ENCODE measurements at regions not wholly inside any gene's neighbourhood (a gene's known extent, or its start where the extent isn't known, plus 50 kb on each side); places are given as distances from the start of the nearest gene placed in this dataset.
A peak's percentile ranks its signal among the peaks of the same experiment; 100 is the strongest.

DNA sequence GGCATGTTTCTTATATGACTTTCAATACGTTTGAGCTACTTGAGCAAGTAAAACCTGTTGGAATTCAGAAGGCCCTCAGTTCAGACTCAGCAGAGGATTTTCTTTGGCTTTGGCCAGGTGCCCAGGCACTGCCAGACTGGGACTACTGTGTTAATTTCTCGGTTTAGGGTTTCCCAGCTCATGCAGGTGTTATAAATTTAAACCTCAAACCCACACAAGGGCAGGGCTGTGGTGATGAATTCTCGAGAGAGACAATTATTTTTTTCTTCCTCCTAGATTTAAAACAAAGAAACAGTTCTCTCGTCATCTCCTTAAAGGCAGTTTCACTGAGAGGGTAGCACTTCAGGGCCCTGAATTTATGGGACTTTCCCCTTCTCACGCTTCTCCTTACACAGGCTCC is 406.0 kb upstream of the PIK3R1 start:
- peaks cover 0 to 2% (median 0%) of the 10 kb centered on the region in 4 donors for H3K4me1 Mint-ChIP-seq
- ATAC-seq (ENCODE audit: low read depth in 2 of 2) (no peak), DNase-seq (no peak)
- H3K9me3 Mint-ChIP-seq: peaks cover 0 to 4% (median 0%) of the 10 kb centered on the region in 7 donors
- H3K9me3 ChIP-seq (ENCODE audit: control insufficient read depth in 2 of 2, low read length in 2 of 2): no peaks in the 10 kb centered on the region
- no peaks in the 10 kb centered on the region for H3K4me1 ChIP-seq (ENCODE audit: control insufficient read depth, insufficient read depth, low read length, poor library complexity, severe bottlenecking)
- H3K27me3 Mint-ChIP-seq: no peaks in the 10 kb centered on the region
- H3K36me3 ChIP-seq (ENCODE audit: control insufficient read depth, insufficient read depth, low read length): no peaks in the 10 kb centered on the region
- H3K4me3 ChIP-seq (ENCODE audit: low read depth, low read length): no peak overlapping the region
- H3K27ac ChIP-seq (ENCODE audit: insufficient read depth, low read length, poor library complexity, severe bottlenecking): no peak overlapping the region
- H3K4me3 Mint-ChIP-seq: no peak overlapping the region
- H3K36me3 Mint-ChIP-seq: no peaks in the 10 kb centered on the region
- peaks cover 4% of the 10 kb centered on the region for H3K27me3 ChIP-seq (ENCODE audit: control insufficient read depth, insufficient read depth, low read length)
- no peak overlapping the region for H3K27ac Mint-ChIP-seq

DNA sequence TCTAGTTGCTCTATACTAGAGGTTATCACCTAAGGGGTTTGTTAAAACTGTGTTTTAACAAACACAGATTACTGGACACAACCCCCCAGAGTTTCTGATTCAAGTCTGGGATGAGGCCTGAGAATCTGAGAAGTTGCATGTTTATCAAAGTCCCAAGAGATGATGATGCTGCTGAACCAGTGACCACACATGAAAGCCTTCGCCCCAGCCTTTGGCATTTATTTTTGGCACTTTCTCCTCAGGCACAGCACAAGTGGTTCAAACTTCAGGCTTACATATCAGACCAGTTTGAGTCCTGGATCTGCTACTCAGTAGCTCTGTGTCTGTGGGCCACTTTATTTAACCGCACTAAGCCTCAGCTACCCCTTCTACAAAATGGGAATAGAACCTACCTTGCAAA is 407.2 kb upstream of the PIK3R1 start:
- no peak overlapping the region for H3K4me3 ChIP-seq (ENCODE audit: low read depth, low read length)
- Mint-ChIP-seq H3K27me3 (no peaks in the 10 kb centered on the region), H3K27ac (no peak overlapping the region), H3K4me1 (peaks cover 0 to 2% (median 0%) of the 10 kb centered on the region in 4 donors), H3K9me3 (peaks cover 0 to 4% (median 0%) of the 10 kb centered on the region in 7 donors), H3K36me3 (no peaks in the 10 kb centered on the region), H3K4me3 (no peak overlapping the region)
- DNase-seq: no peak
- peaks cover 4% of the 10 kb centered on the region for H3K27me3 ChIP-seq (ENCODE audit: control insufficient read depth, insufficient read depth, low read length)
- H3K9me3 ChIP-seq (ENCODE audit: control insufficient read depth in 2 of 2, low read length in 2 of 2): no peaks in the 10 kb centered on the region
- H3K27ac ChIP-seq (ENCODE audit: insufficient read depth, low read length, poor library complexity, severe bottlenecking): no peak overlapping the region
- H3K36me3 ChIP-seq (ENCODE audit: control insufficient read depth, insufficient read depth, low read length): no peaks in the 10 kb centered on the region
- ATAC-seq (ENCODE audit: low read depth in 2 of 2): no peak
- no peaks in the 10 kb centered on the region for H3K4me1 ChIP-seq (ENCODE audit: control insufficient read depth, insufficient read depth, low read length, poor library complexity, severe bottlenecking)

DNA sequence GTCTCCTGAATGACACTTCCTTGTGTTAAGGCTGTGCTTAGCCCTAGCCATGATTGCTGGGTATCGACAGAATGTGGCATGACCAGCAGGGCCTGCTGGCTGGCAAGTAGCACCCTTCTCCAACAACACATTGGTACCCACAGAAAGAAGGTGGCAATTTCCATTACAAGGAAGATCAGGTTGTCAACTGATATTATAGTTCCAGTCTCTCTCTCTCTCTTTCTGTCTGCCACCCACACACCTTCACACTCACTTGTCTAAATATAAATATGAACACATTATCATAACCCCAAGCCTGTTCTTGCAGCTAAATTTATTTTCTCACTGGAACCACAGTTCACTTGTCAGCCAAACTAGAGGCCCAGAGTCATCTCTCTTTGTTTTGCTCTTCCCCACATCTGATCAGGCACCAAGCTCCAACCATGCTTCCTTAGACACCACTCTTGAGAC is 408.1 kb upstream of the PIK3R1 start:
- Histone ChIP-seq H3K4me1 (ENCODE audit: control insufficient read depth, insufficient read depth, low read length, poor library complexity, severe bottlenecking) (no peaks in the 10 kb centered on the region), H3K36me3 (ENCODE audit: control insufficient read depth, insufficient read depth, low read length) (no peaks in the 10 kb centered on the region), H3K27ac (ENCODE audit: insufficient read depth, low read length, poor library complexity, severe bottlenecking) (no peak overlapping the region), H3K9me3 (ENCODE audit: control insufficient read depth in 2 of 2, low read length in 2 of 2) (no peaks in the 10 kb centered on the region), H3K4me3 (ENCODE audit: low read depth, low read length) (no peak overlapping the region), H3K27me3 (ENCODE audit: control insufficient read depth, insufficient read depth, low read length) (peaks cover 4% of the 10 kb centered on the region)
- H3K36me3 Mint-ChIP-seq: no peaks in the 10 kb centered on the region
- H3K4me1 Mint-ChIP-seq: peaks cover 0 to 2% (median 0%) of the 10 kb centered on the region in 4 donors
- H3K27me3 Mint-ChIP-seq: no peaks in the 10 kb centered on the region
- H3K9me3 Mint-ChIP-seq: peaks cover 0 to 4% (median 0%) of the 10 kb centered on the region in 7 donors
- no peak for ATAC-seq (ENCODE audit: low read depth in 2 of 2)
- no peak overlapping the region for H3K27ac Mint-ChIP-seq
- no peak for DNase-seq
- H3K4me3 Mint-ChIP-seq: peak overlapping the region in 1 of 4 donors; percentile 8

DNA sequence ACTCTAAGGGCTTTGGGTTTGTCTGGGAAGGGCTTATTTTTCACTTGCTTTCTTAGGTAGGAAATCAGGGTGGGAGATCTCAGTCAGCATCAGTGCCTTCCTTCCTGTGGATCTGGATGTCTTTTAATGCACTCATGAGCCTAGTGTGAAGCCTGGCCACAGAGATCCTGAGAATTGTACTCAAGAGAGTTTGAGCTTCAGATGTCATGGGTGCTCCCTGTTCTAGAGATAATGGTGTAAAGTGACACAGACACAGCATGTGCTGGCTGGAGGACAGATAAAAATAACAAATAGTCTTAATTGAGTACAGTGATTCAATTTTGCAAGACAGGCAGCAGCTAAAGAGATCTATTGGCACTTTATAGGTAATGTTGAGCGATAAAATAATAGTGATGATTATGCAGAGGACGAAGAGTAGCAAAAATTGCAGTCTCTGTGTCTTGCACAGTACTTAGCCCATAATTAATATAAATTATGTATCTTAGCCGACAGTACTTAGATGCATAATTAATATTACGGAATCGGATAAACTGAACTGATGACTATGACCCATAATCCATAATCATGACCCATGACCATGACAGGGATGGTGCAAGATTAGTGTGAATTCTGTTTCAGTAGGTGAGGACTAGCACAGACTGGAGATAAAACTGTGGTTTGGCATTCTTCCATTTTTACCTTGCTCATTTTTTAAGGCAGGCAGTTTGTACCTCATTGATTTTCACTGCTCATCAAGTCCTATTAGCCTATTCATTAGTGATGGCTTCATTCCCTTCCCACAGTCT is 408.7 kb upstream of the PIK3R1 start:
- H3K27me3 ChIP-seq (ENCODE audit: control insufficient read depth, insufficient read depth, low read length): peaks cover 4% of the 10 kb centered on the region
- H3K36me3 ChIP-seq (ENCODE audit: control insufficient read depth, insufficient read depth, low read length): no peaks in the 10 kb centered on the region
- H3K4me3 Mint-ChIP-seq: no peak overlapping the region
- H3K27me3 Mint-ChIP-seq: no peaks in the 10 kb centered on the region
- DNase-seq: no peak
- H3K4me1 ChIP-seq (ENCODE audit: control insufficient read depth, insufficient read depth, low read length, poor library complexity, severe bottlenecking): no peaks in the 10 kb centered on the region
- no peak for ATAC-seq (ENCODE audit: low read depth in 2 of 2)
- no peaks in the 10 kb centered on the region for H3K9me3 ChIP-seq (ENCODE audit: control insufficient read depth in 2 of 2, low read length in 2 of 2)
- no peak overlapping the region for H3K27ac ChIP-seq (ENCODE audit: insufficient read depth, low read length, poor library complexity, severe bottlenecking)
- H3K4me1 Mint-ChIP-seq: peaks cover 0 to 2% (median 0%) of the 10 kb centered on the region in 4 donors
- peaks cover 0 to 4% (median 0%) of the 10 kb centered on the region in 7 donors for H3K9me3 Mint-ChIP-seq
- no peaks in the 10 kb centered on the region for H3K36me3 Mint-ChIP-seq
- no peak overlapping the region for H3K27ac Mint-ChIP-seq
- no peak overlapping the region for H3K4me3 ChIP-seq (ENCODE audit: low read depth, low read length)

DNA sequence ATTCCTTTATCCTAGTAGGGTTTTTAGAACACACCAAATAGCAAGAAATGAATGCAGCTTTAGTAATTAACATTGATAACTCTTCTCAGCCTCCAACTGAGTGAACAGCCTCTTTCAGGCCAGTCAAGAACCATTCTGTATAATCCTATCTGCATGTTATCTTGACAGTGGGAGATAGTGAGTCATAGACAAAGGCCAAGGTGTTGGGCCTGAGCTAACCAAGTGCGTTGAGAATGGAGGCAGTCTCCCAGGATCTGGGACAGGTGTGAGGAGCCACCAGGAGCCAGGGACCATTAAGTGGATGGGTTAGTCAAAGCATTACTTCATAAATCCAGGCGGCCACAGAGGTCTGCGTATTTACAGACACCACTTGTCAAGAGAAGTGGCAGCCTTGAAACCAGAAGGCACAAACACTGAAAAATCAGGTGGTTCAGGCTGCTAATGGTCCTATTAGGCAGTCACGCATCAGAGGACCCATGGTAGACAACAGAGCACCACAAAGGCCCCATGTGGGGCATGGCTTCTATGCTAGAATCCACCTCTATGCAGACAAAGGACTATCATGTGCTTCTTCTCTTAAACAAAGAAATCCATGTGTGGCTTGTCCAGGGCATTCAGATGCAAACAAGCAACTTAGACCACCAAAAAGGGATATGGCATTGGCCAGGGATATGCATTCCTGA is 409.7 kb upstream of the PIK3R1 start:
- no peak overlapping the region for H3K4me3 ChIP-seq (ENCODE audit: low read depth, low read length)
- H3K36me3 Mint-ChIP-seq: no peaks in the 10 kb centered on the region
- no peaks in the 10 kb centered on the region for H3K27me3 ChIP-seq (ENCODE audit: control insufficient read depth, insufficient read depth, low read length)
- no peaks in the 10 kb centered on the region for H3K36me3 ChIP-seq (ENCODE audit: control insufficient read depth, insufficient read depth, low read length)
- H3K27ac ChIP-seq (ENCODE audit: insufficient read depth, low read length, poor library complexity, severe bottlenecking): no peak overlapping the region
- H3K4me1 ChIP-seq (ENCODE audit: control insufficient read depth, insufficient read depth, low read length, poor library complexity, severe bottlenecking): no peaks in the 10 kb centered on the region
- no peaks in the 10 kb centered on the region for H3K4me1 Mint-ChIP-seq
- H3K4me3 Mint-ChIP-seq: no peak overlapping the region
- DNase-seq: no peak
- no peak overlapping the region for H3K27ac Mint-ChIP-seq
- no peaks in the 10 kb centered on the region for H3K27me3 Mint-ChIP-seq
- no peaks in the 10 kb centered on the region for H3K9me3 ChIP-seq (ENCODE audit: control insufficient read depth in 2 of 2, low read length in 2 of 2)
- ATAC-seq (ENCODE audit: low read depth in 2 of 2): no peak
- peaks cover 0 to 4% (median 0%) of the 10 kb centered on the region in 7 donors for H3K9me3 Mint-ChIP-seq

DNA sequence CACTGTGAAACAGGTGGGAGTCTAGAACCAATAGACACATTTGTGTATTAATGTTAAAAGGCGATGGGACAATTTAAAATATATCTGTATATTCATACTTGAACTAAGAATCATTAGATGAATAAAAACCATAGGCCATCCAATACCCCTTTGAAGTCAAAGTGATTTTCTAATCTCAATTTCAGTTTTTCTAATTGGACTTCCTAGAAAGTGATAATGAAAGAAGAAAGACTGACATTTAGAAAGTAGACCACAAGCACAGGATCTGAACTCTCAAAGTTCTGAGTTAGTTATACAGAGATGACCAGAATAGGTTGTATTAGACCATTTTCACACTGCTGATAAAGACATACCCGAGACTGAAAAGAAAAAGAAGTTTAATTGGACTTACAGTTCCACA is 412.8 kb upstream of the PIK3R1 start:
- ATAC-seq (ENCODE audit: low read depth in 2 of 2) (no peak), DNase-seq (no peak)
- Histone ChIP-seq H3K4me1 (ENCODE audit: control insufficient read depth, insufficient read depth, low read length, poor library complexity, severe bottlenecking) (no peaks in the 10 kb centered on the region), H3K27me3 (ENCODE audit: control insufficient read depth, insufficient read depth, low read length) (no peaks in the 10 kb centered on the region), H3K36me3 (ENCODE audit: control insufficient read depth, insufficient read depth, low read length) (no peaks in the 10 kb centered on the region), H3K27ac (ENCODE audit: insufficient read depth, low read length, poor library complexity, severe bottlenecking) (no peak overlapping the region), H3K9me3 (ENCODE audit: control insufficient read depth in 2 of 2, low read length in 2 of 2) (no peaks in the 10 kb centered on the region), H3K4me3 (ENCODE audit: low read depth, low read length) (no peak overlapping the region)
- Mint-ChIP-seq H3K36me3 (no peaks in the 10 kb centered on the region), H3K27me3 (no peaks in the 10 kb centered on the region), H3K9me3 (peaks cover 0 to 10% (median 2%) of the 10 kb centered on the region in 7 donors), H3K4me3 (no peak overlapping the region), H3K4me1 (no peaks in the 10 kb centered on the region), H3K27ac (no peak overlapping the region)

DNA sequence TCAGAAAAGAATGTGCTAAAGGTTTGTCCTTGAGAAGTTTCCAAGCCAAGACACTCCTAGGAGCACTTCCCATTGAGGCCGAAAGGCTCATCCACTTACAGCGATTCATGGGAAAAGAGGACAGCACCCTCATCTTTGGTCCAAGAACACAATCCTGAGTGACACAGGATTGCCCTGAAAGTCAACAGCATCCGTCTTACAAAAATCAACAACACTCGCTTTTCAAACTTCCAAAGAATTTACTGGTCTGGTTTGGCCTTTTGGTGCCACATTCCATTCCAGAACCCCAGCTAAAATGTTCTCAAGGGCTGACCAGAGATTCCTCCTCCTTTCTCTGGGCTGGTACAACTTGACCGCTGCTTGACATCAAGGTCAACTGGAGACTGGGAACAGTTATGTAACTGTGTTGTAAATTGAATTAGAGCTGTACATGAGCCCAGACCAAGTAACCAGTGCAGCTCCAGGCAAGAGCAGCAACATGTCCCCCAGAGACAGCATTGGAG is 415.8 kb upstream of the PIK3R1 start:
- no peak overlapping the region for H3K27ac Mint-ChIP-seq
- ATAC-seq (ENCODE audit: low read depth in 2 of 2): no peak

More for the DNA sequence above, 415.8 kb upstream of the PIK3R1 start:
- H3K4me1 ChIP-seq (ENCODE audit: control insufficient read depth, insufficient read depth, low read length, poor library complexity, severe bottlenecking): no peaks in the 10 kb centered on the region
- no peaks in the 10 kb centered on the region for H3K36me3 Mint-ChIP-seq
- H3K9me3 ChIP-seq (ENCODE audit: control insufficient read depth in 2 of 2, low read length in 2 of 2): no peaks in the 10 kb centered on the region
- no peaks in the 10 kb centered on the region for H3K36me3 ChIP-seq (ENCODE audit: control insufficient read depth, insufficient read depth, low read length)
- H3K9me3 Mint-ChIP-seq: peaks cover 0 to 10% (median 2%) of the 10 kb centered on the region in 7 donors
- no peak overlapping the region for H3K4me3 Mint-ChIP-seq
- DNase-seq: no peak
- no peak overlapping the region for H3K27ac ChIP-seq (ENCODE audit: insufficient read depth, low read length, poor library complexity, severe bottlenecking)
- no peaks in the 10 kb centered on the region for H3K27me3 ChIP-seq (ENCODE audit: control insufficient read depth, insufficient read depth, low read length)
- no peaks in the 10 kb centered on the region for H3K4me1 Mint-ChIP-seq
- H3K4me3 ChIP-seq (ENCODE audit: low read depth, low read length): no peak overlapping the region
- H3K27me3 Mint-ChIP-seq: no peaks in the 10 kb centered on the region
